ENCODE measurements at regions not wholly inside any gene's neighbourhood (a gene's known extent, or its start where the extent isn't known, plus 50 kb on each side); places are given as distances from the start of the nearest gene placed in this dataset.

DNA sequence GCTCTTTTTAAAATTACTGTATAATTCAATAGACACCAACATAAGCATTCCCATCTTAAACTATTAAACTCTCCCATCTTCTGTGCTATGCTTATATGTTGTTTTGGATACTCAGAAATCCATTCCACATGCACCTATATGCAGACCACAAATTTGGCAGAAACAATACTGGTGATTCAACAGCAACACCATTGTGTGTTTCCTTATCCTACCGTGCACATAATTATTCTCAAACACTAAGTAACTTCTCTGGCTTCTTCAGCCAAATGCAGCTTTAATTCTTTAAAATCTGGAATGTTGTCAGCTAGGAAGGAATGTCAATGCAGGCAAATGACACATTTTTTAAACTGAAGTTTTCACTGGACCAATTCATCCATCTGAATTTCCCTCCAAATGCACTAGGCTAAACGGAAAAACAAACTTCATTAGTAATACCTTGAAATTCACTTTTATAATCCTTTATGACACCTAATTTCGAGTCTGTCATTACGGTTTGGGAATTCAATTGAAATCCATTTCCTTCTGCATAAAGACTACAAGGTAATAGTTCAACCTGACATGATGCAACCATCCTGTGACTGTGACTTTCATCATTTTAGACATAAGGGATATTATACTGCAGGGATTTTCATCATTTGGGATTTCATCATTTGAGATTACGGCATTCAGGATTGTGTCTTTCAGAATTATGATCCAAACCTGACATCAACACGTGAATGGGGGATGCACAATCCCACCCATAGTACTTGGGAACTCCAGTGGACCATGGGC, 308.5 kb downstream of the LTN1 start:
- TF ChIP-seq, protein P1, sequence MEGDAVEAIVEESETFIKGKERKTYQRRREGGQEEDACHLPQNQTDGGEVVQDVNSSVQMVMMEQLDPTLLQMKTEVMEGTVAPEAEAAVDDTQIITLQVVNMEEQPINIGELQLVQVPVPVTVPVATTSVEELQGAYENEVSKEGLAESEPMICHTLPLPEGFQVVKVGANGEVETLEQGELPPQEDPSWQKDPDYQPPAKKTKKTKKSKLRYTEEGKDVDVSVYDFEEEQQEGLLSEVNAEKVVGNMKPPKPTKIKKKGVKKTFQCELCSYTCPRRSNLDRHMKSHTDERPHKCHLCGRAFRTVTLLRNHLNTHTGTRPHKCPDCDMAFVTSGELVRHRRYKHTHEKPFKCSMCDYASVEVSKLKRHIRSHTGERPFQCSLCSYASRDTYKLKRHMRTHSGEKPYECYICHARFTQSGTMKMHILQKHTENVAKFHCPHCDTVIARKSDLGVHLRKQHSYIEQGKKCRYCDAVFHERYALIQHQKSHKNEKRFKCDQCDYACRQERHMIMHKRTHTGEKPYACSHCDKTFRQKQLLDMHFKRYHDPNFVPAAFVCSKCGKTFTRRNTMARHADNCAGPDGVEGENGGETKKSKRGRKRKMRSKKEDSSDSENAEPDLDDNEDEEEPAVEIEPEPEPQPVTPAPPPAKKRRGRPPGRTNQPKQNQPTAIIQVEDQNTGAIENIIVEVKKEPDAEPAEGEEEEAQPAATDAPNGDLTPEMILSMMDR (IDR thresholded peaks at IDR 0.05) = no peak
- no peak for TF ChIP-seq POLR2A (IDR thresholded peaks at IDR 0.05)
- no peak for TF ChIP-seq EP300 (IDR thresholded peaks at IDR 0.05; ENCODE audit: low read depth)

Measured in transverse colon (tissue), 3 donors.